ENCODE measurements at regions not wholly inside any gene's neighbourhood (a gene's known extent, or its start where the extent isn't known, plus 50 kb on each side); places are given as distances from the start of the nearest gene placed in this dataset.
A peak's percentile ranks its signal among the peaks of the same experiment; 100 is the strongest.

DNA sequence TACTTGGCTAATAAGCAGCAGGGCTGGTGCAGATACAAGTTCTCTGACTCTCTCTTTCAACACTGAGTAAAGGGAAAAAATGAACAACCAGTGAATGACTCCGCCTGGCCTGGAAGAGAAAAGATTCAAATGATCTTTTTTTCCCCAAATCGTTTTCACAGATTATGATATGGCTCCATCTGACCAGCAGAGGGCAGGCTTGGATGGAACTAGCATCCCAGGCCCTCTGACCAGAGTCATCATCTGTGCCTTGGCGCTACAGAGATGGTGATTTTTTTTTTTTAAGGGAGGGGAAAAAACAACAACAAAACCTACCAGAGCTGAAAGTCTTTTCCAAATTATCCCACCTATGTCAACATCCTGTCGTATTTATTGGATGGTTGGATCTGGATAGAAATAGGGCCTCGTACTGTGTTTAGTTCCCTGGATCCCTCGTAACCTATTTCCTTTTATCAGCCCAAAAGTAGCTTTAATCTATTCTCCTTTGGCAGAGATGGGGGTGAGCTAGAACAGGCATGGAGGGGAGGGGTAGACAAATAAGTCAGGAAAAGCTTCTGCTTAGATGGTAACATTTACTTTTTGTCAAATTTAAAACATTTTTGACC lies 69.7 kb downstream of the PRSS23 start:
- intact Hi-C loops (cut with DNase I; ENCODE audit: low total_unique reads) = loop anchor here (10.0 kb wide), 1 partner anchor 415 kb away; no protein-coding TSS in a partner anchor

DNA sequence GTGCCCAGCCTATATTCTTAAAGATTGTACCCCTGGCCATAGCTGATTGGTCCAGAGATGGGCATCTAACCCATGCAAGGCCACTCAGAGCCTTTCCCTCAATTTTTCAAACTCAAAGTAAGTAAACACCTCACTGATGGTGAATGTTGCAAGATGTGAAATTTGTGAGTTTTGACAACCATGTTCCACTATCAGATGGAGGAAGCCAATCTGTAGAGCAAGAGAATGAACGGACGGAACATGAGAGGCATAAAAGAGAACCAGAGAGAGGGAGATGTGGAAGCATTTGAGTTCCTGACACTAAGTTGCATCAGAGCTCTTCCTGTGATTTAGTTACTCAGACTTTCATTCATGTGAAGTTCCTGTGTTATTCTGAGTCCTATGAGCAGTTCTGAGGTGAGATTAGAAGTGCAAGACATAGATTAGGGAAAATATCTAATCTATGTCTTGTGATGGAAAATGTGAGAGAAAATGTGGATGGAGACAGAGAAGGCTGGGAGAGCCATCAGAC lies 73.3 kb downstream of the PRSS23 start:
- Histone ChIP-seq H3K9me3 (no peaks in the 10 kb centered on the region), H3K4me3 (no peak overlapping the region), H3K27ac (no peak overlapping the region), H3K4me1 (peaks cover 0 to 5% (median 0%) of the 10 kb centered on the region in 4 donors), H3K27me3 (no peaks in the 10 kb centered on the region), H3K36me3 (no peaks in the 10 kb centered on the region)
- intact Hi-C loops (cut with DNase I; ENCODE audit: low total_unique reads) = no loop called here
- WGBS, 5 donors = 82 to 94% (median 85%) methylated on average over 2 of the region's 2 CpGs
- DNase-seq = no peak
- no peak for TF ChIP-seq EP300 (IDR thresholded peaks at IDR 0.05)
- TF ChIP-seq, protein P1, sequence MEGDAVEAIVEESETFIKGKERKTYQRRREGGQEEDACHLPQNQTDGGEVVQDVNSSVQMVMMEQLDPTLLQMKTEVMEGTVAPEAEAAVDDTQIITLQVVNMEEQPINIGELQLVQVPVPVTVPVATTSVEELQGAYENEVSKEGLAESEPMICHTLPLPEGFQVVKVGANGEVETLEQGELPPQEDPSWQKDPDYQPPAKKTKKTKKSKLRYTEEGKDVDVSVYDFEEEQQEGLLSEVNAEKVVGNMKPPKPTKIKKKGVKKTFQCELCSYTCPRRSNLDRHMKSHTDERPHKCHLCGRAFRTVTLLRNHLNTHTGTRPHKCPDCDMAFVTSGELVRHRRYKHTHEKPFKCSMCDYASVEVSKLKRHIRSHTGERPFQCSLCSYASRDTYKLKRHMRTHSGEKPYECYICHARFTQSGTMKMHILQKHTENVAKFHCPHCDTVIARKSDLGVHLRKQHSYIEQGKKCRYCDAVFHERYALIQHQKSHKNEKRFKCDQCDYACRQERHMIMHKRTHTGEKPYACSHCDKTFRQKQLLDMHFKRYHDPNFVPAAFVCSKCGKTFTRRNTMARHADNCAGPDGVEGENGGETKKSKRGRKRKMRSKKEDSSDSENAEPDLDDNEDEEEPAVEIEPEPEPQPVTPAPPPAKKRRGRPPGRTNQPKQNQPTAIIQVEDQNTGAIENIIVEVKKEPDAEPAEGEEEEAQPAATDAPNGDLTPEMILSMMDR (IDR thresholded peaks at IDR 0.05) = no peak

More for the DNA sequence above, 69.7 kb downstream of the PRSS23 start:
- Histone ChIP-seq H3K27me3 (no peaks in the 10 kb centered on the region), H3K4me3 (no peak overlapping the region), H3K4me1 (peaks cover 0 to 5% (median 0%) of the 10 kb centered on the region in 4 donors), H3K9me3 (no peaks in the 10 kb centered on the region), H3K27ac (no peak overlapping the region), H3K36me3 (no peaks in the 10 kb centered on the region)
- TF ChIP-seq, protein P1 (IDR thresholded peaks at IDR 0.05) = peak in 5 of 7 experiments; percentile 51 to 74 (median 72)
- no peak for TF ChIP-seq POLR2A (IDR thresholded peaks at IDR 0.05)
- 27 to 36% (median 32%) methylated on average over 6 of the region's 6 CpGs for WGBS, 5 donors
- DNase-seq = peak; percentile 50 to 81

DNA sequence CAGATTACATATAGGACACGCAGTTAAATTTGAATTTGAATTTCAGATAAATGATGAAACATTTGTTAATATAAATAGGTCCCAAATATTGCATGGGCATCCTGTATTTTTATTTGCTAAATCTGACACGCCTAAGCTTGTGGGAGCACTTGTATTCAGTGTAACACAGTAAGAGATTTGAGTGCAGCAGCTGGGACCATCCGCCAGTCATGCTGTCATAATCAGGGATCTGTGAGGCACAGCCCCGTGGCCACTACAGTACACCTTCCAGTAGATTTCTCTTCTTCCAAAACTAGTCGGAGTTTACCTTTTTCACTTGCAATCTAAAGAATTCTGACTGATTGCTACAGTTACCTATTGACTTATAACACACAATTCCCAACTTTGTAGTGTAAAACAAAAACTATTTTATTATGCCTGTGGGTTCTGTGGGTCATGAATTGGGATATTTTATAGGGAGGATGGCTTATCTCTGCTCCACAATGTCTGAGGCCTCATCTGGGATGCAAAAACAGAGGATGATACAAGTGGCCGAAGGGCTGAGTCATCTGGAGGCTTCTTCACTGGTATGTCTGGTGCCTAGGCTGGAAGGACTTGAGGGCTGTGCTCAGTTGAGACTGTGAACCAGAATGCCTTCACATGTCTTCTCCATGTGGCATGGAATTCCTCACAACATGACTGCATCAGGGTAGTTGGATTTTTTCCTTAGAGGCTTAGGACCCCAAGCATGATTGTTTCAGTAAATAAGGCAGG lies 74.1 kb downstream of the PRSS23 start:
- no peak for TF ChIP-seq EP300 (IDR thresholded peaks at IDR 0.05)
- no peak for TF ChIP-seq POLR2A (IDR thresholded peaks at IDR 0.05)
- TF ChIP-seq, protein P1 (IDR thresholded peaks at IDR 0.05) = no peak
- no peak for TF ChIP-seq POLR2AphosphoS5 (IDR thresholded peaks at IDR 0.05)
- no peak overlapping the region for H3K4me3 ChIP-seq
- WGBS, 5 donors = 68 to 80% (median 73%) methylated on average over 6 of the region's 6 CpGs

DNA sequence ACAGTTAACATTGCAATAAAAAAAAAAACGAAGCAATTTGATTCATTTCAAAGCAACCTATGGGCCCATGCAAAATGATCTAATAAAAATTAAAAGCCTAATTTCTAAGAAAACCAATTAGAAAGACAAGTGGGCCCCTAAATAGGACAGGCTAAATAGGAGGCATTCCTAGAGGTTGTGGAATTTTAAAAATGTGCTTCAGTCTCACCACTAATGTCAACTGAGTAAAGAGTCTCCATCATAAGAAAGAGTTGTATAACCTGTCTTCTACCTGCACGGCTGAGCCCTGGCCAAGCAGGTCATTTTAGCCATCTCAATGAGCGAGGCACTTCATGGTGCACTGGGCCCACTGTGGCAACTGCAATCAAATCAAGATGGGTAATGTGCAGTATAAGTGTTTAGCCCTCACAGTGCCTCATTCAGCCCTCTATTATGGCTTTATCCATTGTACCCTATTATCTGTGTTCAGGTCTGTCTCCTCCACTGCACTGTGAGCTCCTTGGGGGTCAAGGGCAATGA lies 76.4 kb downstream of the PRSS23 start:
- H3K4me1 ChIP-seq = peaks cover 0 to under 1% (median 0%) of the 10 kb centered on the region in 4 donors
- no peaks in the 10 kb centered on the region for H3K27me3 ChIP-seq
- H3K4me3 ChIP-seq = no peak overlapping the region
- intact Hi-C loops (cut with DNase I; ENCODE audit: low total_unique reads) = no loop called here
- TF ChIP-seq EP300 (IDR thresholded peaks at IDR 0.05) = no peak
- TF ChIP-seq, protein P1 (IDR thresholded peaks at IDR 0.05) = no peak
- no peak for TF ChIP-seq POLR2A (IDR thresholded peaks at IDR 0.05)
- TF ChIP-seq POLR2AphosphoS5 (IDR thresholded peaks at IDR 0.05) = no peak
- no peak for DNase-seq
- no peaks in the 10 kb centered on the region for H3K9me3 ChIP-seq
- H3K36me3 ChIP-seq = no peaks in the 10 kb centered on the region
- WGBS, 5 donors = 74 to 88% (median 79%) methylated on average over 3 of the region's 3 CpGs
- no peak overlapping the region for H3K27ac ChIP-seq

More for the DNA sequence above, 74.1 kb downstream of the PRSS23 start:
- Histone ChIP-seq H3K9me3 (no peaks in the 10 kb centered on the region), H3K36me3 (no peaks in the 10 kb centered on the region), H3K27me3 (no peaks in the 10 kb centered on the region), H3K4me1 (peaks cover 0 to 5% (median 0%) of the 10 kb centered on the region in 4 donors), H3K27ac (no peak overlapping the region)
- intact Hi-C loops (cut with DNase I; ENCODE audit: low total_unique reads) = no loop called here
- DNase-seq = no peak

Measured in stomach (tissue), 8 donors.